ENCODE measurements at regions not wholly inside any gene's neighbourhood (a gene's known extent, or its start where the extent isn't known, plus 50 kb on each side); places are given as distances from the start of the nearest gene placed in this dataset.

DNA sequence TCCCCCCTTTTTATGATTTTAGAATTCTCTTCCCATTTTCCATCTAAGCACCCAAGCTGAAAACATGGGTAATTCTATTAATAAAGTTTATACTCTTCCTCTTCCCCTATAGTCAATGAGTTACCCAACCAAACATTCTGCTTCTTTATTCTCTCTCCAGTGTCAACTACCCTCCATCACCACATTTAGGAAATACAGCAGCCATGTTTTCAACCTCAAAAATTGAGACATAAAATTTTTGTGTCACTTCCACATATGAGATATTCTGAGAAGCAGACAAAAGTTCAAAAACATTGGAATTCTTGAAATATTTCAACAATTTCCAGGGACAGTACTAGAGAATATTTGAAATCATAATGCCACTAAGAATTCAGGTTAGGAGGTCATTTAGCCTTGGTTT is 64.8 kb upstream of the ATP1A1 start:
- in situ Hi-C loops (cut with MboI; ENCODE audit: low sequenced_read_pairs in 4 of 4) (no loop called here), intact Hi-C loops (cut with DNase I; ENCODE audit: low total_unique reads) (no loop called here)
- H3K4me3 ChIP-seq: no peak overlapping the region
- TF ChIP-seq, protein P1, sequence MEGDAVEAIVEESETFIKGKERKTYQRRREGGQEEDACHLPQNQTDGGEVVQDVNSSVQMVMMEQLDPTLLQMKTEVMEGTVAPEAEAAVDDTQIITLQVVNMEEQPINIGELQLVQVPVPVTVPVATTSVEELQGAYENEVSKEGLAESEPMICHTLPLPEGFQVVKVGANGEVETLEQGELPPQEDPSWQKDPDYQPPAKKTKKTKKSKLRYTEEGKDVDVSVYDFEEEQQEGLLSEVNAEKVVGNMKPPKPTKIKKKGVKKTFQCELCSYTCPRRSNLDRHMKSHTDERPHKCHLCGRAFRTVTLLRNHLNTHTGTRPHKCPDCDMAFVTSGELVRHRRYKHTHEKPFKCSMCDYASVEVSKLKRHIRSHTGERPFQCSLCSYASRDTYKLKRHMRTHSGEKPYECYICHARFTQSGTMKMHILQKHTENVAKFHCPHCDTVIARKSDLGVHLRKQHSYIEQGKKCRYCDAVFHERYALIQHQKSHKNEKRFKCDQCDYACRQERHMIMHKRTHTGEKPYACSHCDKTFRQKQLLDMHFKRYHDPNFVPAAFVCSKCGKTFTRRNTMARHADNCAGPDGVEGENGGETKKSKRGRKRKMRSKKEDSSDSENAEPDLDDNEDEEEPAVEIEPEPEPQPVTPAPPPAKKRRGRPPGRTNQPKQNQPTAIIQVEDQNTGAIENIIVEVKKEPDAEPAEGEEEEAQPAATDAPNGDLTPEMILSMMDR (IDR thresholded peaks at IDR 0.05 in 4 of 5, conservative IDR thresholded peaks at IDR 0.05 in 1 of 5): no peak
- TF ChIP-seq POLR2A (IDR thresholded peaks at IDR 0.05): no peak
- H3K27ac ChIP-seq: no peak overlapping the region
- H3K4me1 ChIP-seq: peaks cover 16 to 20% of the 10 kb centered on the region in 2 donors
- no peak for ATAC-seq
- no peaks in the 10 kb centered on the region for H3K27me3 ChIP-seq
- DNase-seq: no peak
- no peaks in the 10 kb centered on the region for H3K36me3 ChIP-seq
- H3K9me3 ChIP-seq: no peaks in the 10 kb centered on the region

- peak in 1 of 2 donors; percentile 33 for ATAC-seq
Observed at GRCh38 chr1:116309090-116309870, 63.8 kb upstream of the ATP1A1 start.

DNA sequence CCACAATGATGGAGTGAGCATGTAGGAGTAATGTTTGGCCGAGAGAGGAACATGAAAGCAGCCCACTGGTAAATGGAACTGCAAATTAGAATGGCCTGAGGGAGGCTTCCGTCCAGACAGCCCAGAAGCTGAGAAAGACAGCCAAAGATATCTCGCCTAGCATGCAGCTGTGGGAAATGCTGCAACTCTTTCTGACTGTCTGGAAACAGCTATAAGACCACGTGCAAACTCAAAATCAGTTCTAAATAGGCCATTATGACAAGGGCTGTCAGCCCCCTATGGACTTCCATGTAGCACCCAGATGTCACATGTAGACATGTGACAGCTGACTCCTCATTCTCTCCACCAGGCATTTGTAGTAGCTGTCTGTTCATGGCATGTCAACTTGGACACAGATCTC is 62.9 kb upstream of the ATP1A1 start:
- ATAC-seq: no peak
- DNase-seq: no peak
- Histone ChIP-seq H3K9me3 (no peaks in the 10 kb centered on the region), H3K4me1 (peaks cover 16 to 20% of the 10 kb centered on the region in 2 donors), H3K36me3 (no peaks in the 10 kb centered on the region), H3K27me3 (no peaks in the 10 kb centered on the region), H3K27ac (no peak overlapping the region), H3K4me3 (no peak overlapping the region)
- TF ChIP-seq, protein P1 (IDR thresholded peaks at IDR 0.05 in 4 of 5, conservative IDR thresholded peaks at IDR 0.05 in 1 of 5): no peak
- no peak for TF ChIP-seq POLR2A (IDR thresholded peaks at IDR 0.05)
- in situ Hi-C loops (cut with MboI; ENCODE audit: low sequenced_read_pairs in 4 of 4): no loop called here
- intact Hi-C loops (cut with DNase I; ENCODE audit: low total_unique reads): no loop called here

More at GRCh38 chr1:116309090-116309870, 63.8 kb upstream of the ATP1A1 start:
- H3K27ac ChIP-seq: peak overlapping the region in 2 of 4 donors; percentile 3 to 7
- no peak for DNase-seq
- in situ Hi-C loops (cut with MboI; ENCODE audit: low sequenced_read_pairs in 4 of 4): no loop called here
- no peaks in the 10 kb centered on the region for H3K36me3 ChIP-seq
- peaks cover 16 to 20% of the 10 kb centered on the region in 2 donors for H3K4me1 ChIP-seq
- intact Hi-C loops (cut with DNase I; ENCODE audit: low total_unique reads): no loop called here
- TF ChIP-seq POLR2A (IDR thresholded peaks at IDR 0.05): no peak
- TF ChIP-seq, protein P1 (IDR thresholded peaks at IDR 0.05 in 4 of 5, conservative IDR thresholded peaks at IDR 0.05 in 1 of 5): no peak
- no peak overlapping the region for H3K4me3 ChIP-seq
- no peaks in the 10 kb centered on the region for H3K27me3 ChIP-seq
- no peaks in the 10 kb centered on the region for H3K9me3 ChIP-seq

- in situ Hi-C loops (cut with MboI; ENCODE audit: low sequenced_read_pairs in 4 of 4): no loop called here
- no peak for DNase-seq
- Histone ChIP-seq H3K36me3 (no peaks in the 10 kb centered on the region), H3K9me3 (no peaks in the 10 kb centered on the region), H3K4me3 (no peak overlapping the region), H3K27me3 (no peaks in the 10 kb centered on the region), H3K27ac (peak overlapping the region in 2 of 4 donors; percentile 45 to 59), H3K4me1 (peaks cover 16 to 20% of the 10 kb centered on the region in 2 donors)
- TF ChIP-seq, protein P1 (IDR thresholded peaks at IDR 0.05 in 4 of 5, conservative IDR thresholded peaks at IDR 0.05 in 1 of 5): no peak
- TF ChIP-seq POLR2A (IDR thresholded peaks at IDR 0.05): no peak
- no peak for ATAC-seq
- intact Hi-C loops (cut with DNase I; ENCODE audit: low total_unique reads): no loop called here
Observed at GRCh38 chr1:116311193-116311592, 61.9 kb upstream of the ATP1A1 start.
